CD8-positive, alpha-beta memory T cell (primary cell): ENCODE measurements at regions not wholly inside any gene's neighbourhood (a gene's known extent, or its start where the extent isn't known, plus 50 kb on each side); places are given as distances from the start of the nearest gene placed in this dataset.
A peak's percentile ranks its signal among the peaks of the same experiment; 100 is the strongest.

Source experiments
- CTCF ChIA-PET: fragments of 350-600 bp; sonication (Branson Sonifier 250); formaldehyde crosslinking; loops from one replicate; lab custom pipeline; 2021; ENCODE audit warnings: antibody characterized with exemption; lab: Charles Lee
- POLR2A ChIA-PET: fragments of 350-600 bp; sonication (Branson Sonifier 250); formaldehyde crosslinking; loops from one replicate; lab custom pipeline; 2021; ENCODE audit warnings: antibody characterized with exemption; lab: Charles Lee
- DNase-seq, 5 donors: peaks; one replicate each; pipeline versions ENCODE4 v3.0.0 to v3.0.0-alpha.2; 2020 to 2022; ENCODE audit warnings: mixed read lengths in 1 of 5
- H3K27ac ChIP-seq: one replicate; pipeline ENCODE4 v1.7.0; 2013; ENCODE audit warnings: low read depth, mild to moderate bottlenecking, low read length, moderate library complexity
- H3K27me3 ChIP-seq: 2 replicates; pipeline ENCODE4 v1.7.0; 2013; ENCODE audit warnings: low read length, mild to moderate bottlenecking; ENCODE audit not compliant: insufficient read depth, poor library complexity, severe bottlenecking
- H3K36me3 ChIP-seq: 2 replicates; pipeline ENCODE4 v1.7.0; 2013; ENCODE audit warnings: mild to moderate bottlenecking, low read length, moderate library complexity; ENCODE audit not compliant: insufficient read depth
- H3K4me1 ChIP-seq: 2 replicates; pipeline ENCODE4 v1.7.0; 2013; ENCODE audit warnings: mild to moderate bottlenecking, low read length, moderate library complexity; ENCODE audit not compliant: insufficient read depth
- H3K4me3 ChIP-seq: 2 replicates; pipeline ENCODE4 v1.7.0; 2013; ENCODE audit warnings: mild to moderate bottlenecking, low read length
- H3K9me3 ChIP-seq: 2 replicates; pipeline ENCODE4 v1.7.0; 2013; ENCODE audit warnings: mild to moderate bottlenecking, low read length
- H3K27ac Mint-ChIP-seq, 8 donors: one replicate each; pipeline ENCODE4 v1.8.0; 2020 to 2021; ENCODE audit warnings: mixed read lengths in 8 of 8, mild to moderate bottlenecking in 6 of 8, inconsistent platforms in 3 of 8, moderate library complexity in 3 of 8
- H3K27me3 Mint-ChIP-seq, 2 donors: one replicate each; pipeline ENCODE4 v1.8.0; 2020 to 2021; ENCODE audit warnings: mixed read lengths in 2 of 2, mild to moderate bottlenecking in 1 of 2, moderate library complexity in 1 of 2
- H3K36me3 Mint-ChIP-seq, 3 donors: one replicate each; pipeline ENCODE4 v1.8.0; 2020 to 2021; ENCODE audit warnings: mixed read lengths in 3 of 3, inconsistent platforms in 1 of 3, mild to moderate bottlenecking in 1 of 3
- H3K4me1 Mint-ChIP-seq, 3 donors: one replicate each; pipeline ENCODE4 v1.8.0; 2020 to 2021; ENCODE audit warnings: mixed read lengths in 3 of 3, inconsistent platforms in 1 of 3, mild to moderate bottlenecking in 1 of 3
- H3K4me3 Mint-ChIP-seq, 7 donors: one replicate each; pipeline ENCODE4 v1.8.0; 2020 to 2021; ENCODE audit warnings: mixed read lengths in 7 of 7, mild to moderate bottlenecking in 6 of 7, moderate library complexity in 4 of 7, inconsistent platforms in 2 of 7
- H3K9me3 Mint-ChIP-seq, 5 donors: one replicate each; pipeline ENCODE4 v1.8.0; 2020 to 2022; ENCODE audit warnings: mixed read lengths in 5 of 5, mild to moderate bottlenecking in 3 of 5, moderate library complexity in 2 of 5, inconsistent platforms in 1 of 5

- Mint-ChIP-seq H3K9me3 (peaks cover 0 to 5% (median 0%) of the 10 kb centered on the region in 5 donors), H3K4me1 (peaks cover 1 to 6% (median 4%) of the 10 kb centered on the region in 3 donors), H3K36me3 (no peaks in the 10 kb centered on the region), H3K4me3 (no peak overlapping the region), H3K27me3 (peaks cover 11 to 14% of the 10 kb centered on the region in 2 donors), H3K27ac (no peak overlapping the region)
- Histone ChIP-seq H3K4me3 (no peak overlapping the region), H3K9me3 (no peaks in the 10 kb centered on the region), H3K4me1 (no peaks in the 10 kb centered on the region), H3K27me3 (no peaks in the 10 kb centered on the region), H3K36me3 (no peaks in the 10 kb centered on the region), H3K27ac (no peak overlapping the region)
- POLR2A ChIA-PET = no interaction called here
- CTCF ChIA-PET = no interaction called here
- no peak for DNase-seq
Measured at GRCh38 chr11:69971741-69972140, 106.4 kb upstream of the ANO1 start.

- H3K4me3 ChIP-seq = no peak overlapping the region
- H3K27me3 ChIP-seq = no peaks in the 10 kb centered on the region
- no peaks in the 10 kb centered on the region for H3K9me3 ChIP-seq
- ChIA-PET POLR2A (no interaction called here), CTCF (no interaction called here)
- DNase-seq = peak in 1 of 5 donors; percentile 13
- Mint-ChIP-seq H3K36me3 (no peaks in the 10 kb centered on the region), H3K9me3 (peaks cover 0 to 5% (median 0%) of the 10 kb centered on the region in 5 donors), H3K27ac (no peak overlapping the region), H3K27me3 (peaks cover 11 to 14% of the 10 kb centered on the region in 2 donors), H3K4me3 (no peak overlapping the region), H3K4me1 (peaks cover 1 to 6% (median 4%) of the 10 kb centered on the region in 3 donors)
- H3K27ac ChIP-seq = no peak overlapping the region
- no peaks in the 10 kb centered on the region for H3K36me3 ChIP-seq
- no peaks in the 10 kb centered on the region for H3K4me1 ChIP-seq
Measured at GRCh38 chr11:69972351-69972802, 105.7 kb upstream of the ANO1 start.

GRCh38 chr11:69974528-69974927 lies 103.6 kb upstream of the ANO1 start:
- no peak for DNase-seq
- Histone ChIP-seq H3K27me3 (no peaks in the 10 kb centered on the region), H3K27ac (no peak overlapping the region), H3K4me1 (no peaks in the 10 kb centered on the region), H3K4me3 (no peak overlapping the region), H3K9me3 (no peaks in the 10 kb centered on the region), H3K36me3 (no peaks in the 10 kb centered on the region)
- Mint-ChIP-seq H3K4me3 (no peak overlapping the region), H3K9me3 (peaks cover 0 to 5% (median 0%) of the 10 kb centered on the region in 5 donors), H3K36me3 (no peaks in the 10 kb centered on the region), H3K4me1 (peaks cover 1 to 6% (median 4%) of the 10 kb centered on the region in 3 donors), H3K27ac (no peak overlapping the region), H3K27me3 (peaks cover 15 to 25% of the 10 kb centered on the region in 2 donors)
- ChIA-PET POLR2A (no interaction called here), CTCF (no interaction called here)

- Histone ChIP-seq H3K36me3 (no peaks in the 10 kb centered on the region), H3K27ac (no peak overlapping the region), H3K4me3 (no peak overlapping the region), H3K9me3 (no peaks in the 10 kb centered on the region), H3K27me3 (no peaks in the 10 kb centered on the region), H3K4me1 (no peaks in the 10 kb centered on the region)
- CTCF ChIA-PET = interaction anchor here (0.6 kb wide), 1 partner anchor 368 kb away, joined by 3 read pairs; no protein-coding TSS in a partner anchor
- no peaks in the 10 kb centered on the region for H3K36me3 Mint-ChIP-seq
- no peak for DNase-seq
- POLR2A ChIA-PET = no interaction called here
- peaks cover 18 to 23% of the 10 kb centered on the region in 2 donors for H3K27me3 Mint-ChIP-seq
- H3K9me3 Mint-ChIP-seq = peaks cover 0 to 2% (median 0%) of the 10 kb centered on the region in 5 donors
- peaks cover 0 to 3% (median 0%) of the 10 kb centered on the region in 3 donors for H3K4me1 Mint-ChIP-seq
- H3K27ac Mint-ChIP-seq = no peak overlapping the region
- H3K4me3 Mint-ChIP-seq = no peak overlapping the region
Measured at GRCh38 chr11:69975822-69976221, 102.3 kb upstream of the ANO1 start.

- no peak for DNase-seq
- no peaks in the 10 kb centered on the region for H3K36me3 ChIP-seq
- H3K27me3 ChIP-seq = no peaks in the 10 kb centered on the region
- POLR2A ChIA-PET = no interaction called here
- no peak overlapping the region for H3K4me3 ChIP-seq
- H3K27ac Mint-ChIP-seq = no peak overlapping the region
- CTCF ChIA-PET = no interaction called here
- no peak overlapping the region for H3K4me3 Mint-ChIP-seq
- H3K27ac ChIP-seq = no peak overlapping the region
- no peaks in the 10 kb centered on the region for H3K4me1 ChIP-seq
- peaks cover 0 to 2% (median 0%) of the 10 kb centered on the region in 5 donors for H3K9me3 Mint-ChIP-seq
- H3K4me1 Mint-ChIP-seq = peaks cover 0 to 3% (median 0%) of the 10 kb centered on the region in 3 donors
- H3K36me3 Mint-ChIP-seq = no peaks in the 10 kb centered on the region
- peaks cover 21 to 22% of the 10 kb centered on the region in 2 donors for H3K27me3 Mint-ChIP-seq
- H3K9me3 ChIP-seq = no peaks in the 10 kb centered on the region
Measured at GRCh38 chr11:69976794-69977193, 101.3 kb upstream of the ANO1 start.

GRCh38 chr11:69977951-69978350 lies 100.2 kb upstream of the ANO1 start:
- Mint-ChIP-seq H3K27ac (no peak overlapping the region), H3K36me3 (no peaks in the 10 kb centered on the region), H3K9me3 (no peaks in the 10 kb centered on the region), H3K4me3 (no peak overlapping the region), H3K27me3 (peaks cover 21 to 33% of the 10 kb centered on the region in 2 donors), H3K4me1 (no peaks in the 10 kb centered on the region)
- no peak overlapping the region for H3K4me3 ChIP-seq
- no peaks in the 10 kb centered on the region for H3K9me3 ChIP-seq
- H3K4me1 ChIP-seq = no peaks in the 10 kb centered on the region
- ChIA-PET CTCF (no interaction called here), POLR2A (no interaction called here)
- no peaks in the 10 kb centered on the region for H3K36me3 ChIP-seq
- DNase-seq = no peak
- H3K27me3 ChIP-seq = no peaks in the 10 kb centered on the region
- H3K27ac ChIP-seq = no peak overlapping the region

GRCh38 chr11:69978841-69979614 lies 99.1 kb upstream of the ANO1 start:
- Mint-ChIP-seq H3K27ac (no peak overlapping the region), H3K36me3 (no peaks in the 10 kb centered on the region), H3K9me3 (no peaks in the 10 kb centered on the region), H3K27me3 (peaks cover 26 to 44% of the 10 kb centered on the region in 2 donors), H3K4me3 (no peak overlapping the region), H3K4me1 (no peaks in the 10 kb centered on the region)
- Histone ChIP-seq H3K9me3 (no peaks in the 10 kb centered on the region), H3K4me1 (no peaks in the 10 kb centered on the region), H3K27ac (no peak overlapping the region), H3K27me3 (no peaks in the 10 kb centered on the region), H3K36me3 (no peaks in the 10 kb centered on the region), H3K4me3 (no peak overlapping the region)
- no peak for DNase-seq
- ChIA-PET POLR2A (no interaction called here), CTCF (interaction anchor here (0.7 kb wide), 1 partner anchor 14 kb away, joined by 3 read pairs; no protein-coding TSS in a partner anchor)

GRCh38 chr11:69979632-69980031 lies 98.5 kb upstream of the ANO1 start:
- Mint-ChIP-seq H3K4me3 (no peak overlapping the region), H3K9me3 (no peaks in the 10 kb centered on the region)
- POLR2A ChIA-PET = no interaction called here

More at GRCh38 chr11:69979632-69980031, 98.5 kb upstream of the ANO1 start:
- Histone ChIP-seq H3K27me3 (no peaks in the 10 kb centered on the region), H3K36me3 (no peaks in the 10 kb centered on the region), H3K4me1 (no peaks in the 10 kb centered on the region), H3K9me3 (no peaks in the 10 kb centered on the region), H3K27ac (no peak overlapping the region), H3K4me3 (no peak overlapping the region)
- Mint-ChIP-seq H3K27ac (no peak overlapping the region), H3K4me1 (no peaks in the 10 kb centered on the region), H3K36me3 (no peaks in the 10 kb centered on the region), H3K27me3 (peaks cover 29 to 46% of the 10 kb centered on the region in 2 donors)
- no peak for DNase-seq
- CTCF ChIA-PET = interaction anchor here (0.7 kb wide), 1 partner anchor 14 kb away, joined by 3 read pairs; no protein-coding TSS in a partner anchor
